ENCODE measurements at regions not wholly inside any gene's neighbourhood (a gene's known extent, or its start where the extent isn't known, plus 50 kb on each side); places are given as distances from the start of the nearest gene placed in this dataset.

GRCh38 chr5:38190111-38190510 is 68.2 kb upstream of the EGFLAM start:
- H3K9me3 ChIP-seq (ENCODE audit: control insufficient read depth in 1 of 2, insufficient read depth in 1 of 2, low read length in 2 of 2) = peaks cover 0 to 5% of the 10 kb centered on the region in 2 experiments
- no peaks in the 10 kb centered on the region for H3K36me3 ChIP-seq (ENCODE audit: insufficient read depth, low read length)
- H3K36me3 Mint-ChIP-seq (ENCODE audit: low read depth) = no peaks in the 10 kb centered on the region
- H3K27ac ChIP-seq (ENCODE audit: low read depth in 1 of 2, low read length in 2 of 2) = no peak overlapping the region
- no peak overlapping the region for H3K4me3 ChIP-seq (ENCODE audit: low read length)
- ChIA-PET CTCF (no interaction called here), POLR2A (no interaction called here)
- peaks cover 4% of the 10 kb centered on the region for H3K4me1 ChIP-seq (ENCODE audit: insufficient read depth, low read length)
- H3K9me3 Mint-ChIP-seq = no peaks in the 10 kb centered on the region
- intact Hi-C loops (cut with DNase I, micrococcal nuclease) = loop anchor here (5.0 kb wide), 2 partner anchors 353 to 1453 kb away; no protein-coding TSS in a partner anchor
- H3K4me3 Mint-ChIP-seq = no peak overlapping the region
- DNase-seq = no peak
- ATAC-seq (ENCODE audit: poor library complexity) = no peak
- no peak overlapping the region for H3K27ac Mint-ChIP-seq
- H3K27me3 Mint-ChIP-seq = peaks cover 47% of the 10 kb centered on the region
- H3K27me3 ChIP-seq (ENCODE audit: control insufficient read depth in 1 of 2, insufficient read depth in 2 of 2, low read length in 2 of 2) = peaks cover 0 to 4% of the 10 kb centered on the region in 2 experiments
- H3K4me1 Mint-ChIP-seq (ENCODE audit: low read depth) = peaks cover 6% of the 10 kb centered on the region
- TF ChIP-seq CTCF (IDR thresholded peaks at IDR 0.05) = no peak

- H3K4me3 Mint-ChIP-seq = no peak overlapping the region
- Histone ChIP-seq H3K36me3 (ENCODE audit: insufficient read depth, low read length) (no peaks in the 10 kb centered on the region), H3K4me1 (ENCODE audit: insufficient read depth, low read length) (peaks cover 4% of the 10 kb centered on the region), H3K27ac (ENCODE audit: low read depth in 1 of 2, low read length in 2 of 2) (no peak overlapping the region), H3K27me3 (ENCODE audit: control insufficient read depth in 1 of 2, insufficient read depth in 2 of 2, low read length in 2 of 2) (no peaks in the 10 kb centered on the region), H3K4me3 (ENCODE audit: low read length) (no peak overlapping the region), H3K9me3 (ENCODE audit: control insufficient read depth in 1 of 2, insufficient read depth in 1 of 2, low read length in 2 of 2) (peaks cover 0 to 5% of the 10 kb centered on the region in 2 experiments)
- no peaks in the 10 kb centered on the region for H3K9me3 Mint-ChIP-seq
- H3K27ac Mint-ChIP-seq = no peak overlapping the region
- ATAC-seq (ENCODE audit: poor library complexity) = no peak
- ChIA-PET POLR2A (no interaction called here), CTCF (no interaction called here)
- H3K27me3 Mint-ChIP-seq = peaks cover 42% of the 10 kb centered on the region
- H3K36me3 Mint-ChIP-seq (ENCODE audit: low read depth) = no peaks in the 10 kb centered on the region
- H3K4me1 Mint-ChIP-seq (ENCODE audit: low read depth) = peaks cover 6% of the 10 kb centered on the region
- no peak for DNase-seq
- TF ChIP-seq CTCF (IDR thresholded peaks at IDR 0.05) = no peak
- intact Hi-C loops (cut with DNase I, micrococcal nuclease) = no loop called here
These were observed 69.3 kb upstream of the EGFLAM start for GRCh38 chr5:38189081-38189504.

- intact Hi-C loops (cut with DNase I, micrococcal nuclease) = no loop called here
- Mint-ChIP-seq H3K4me3 (no peak overlapping the region), H3K4me1 (ENCODE audit: low read depth) (peaks cover 6% of the 10 kb centered on the region), H3K36me3 (ENCODE audit: low read depth) (no peaks in the 10 kb centered on the region), H3K9me3 (no peaks in the 10 kb centered on the region), H3K27ac (no peak overlapping the region), H3K27me3 (peaks cover 42% of the 10 kb centered on the region)
- TF ChIP-seq CTCF (IDR thresholded peaks at IDR 0.05) = no peak
- peaks cover 0 to 5% of the 10 kb centered on the region in 2 experiments for H3K9me3 ChIP-seq (ENCODE audit: control insufficient read depth in 1 of 2, insufficient read depth in 1 of 2, low read length in 2 of 2)
- POLR2A ChIA-PET = no interaction called here
- H3K4me1 ChIP-seq (ENCODE audit: insufficient read depth, low read length) = peaks cover 4% of the 10 kb centered on the region
- ATAC-seq (ENCODE audit: poor library complexity) = no peak
- H3K36me3 ChIP-seq (ENCODE audit: insufficient read depth, low read length) = no peaks in the 10 kb centered on the region
- no peak for DNase-seq
- no peak overlapping the region for H3K27ac ChIP-seq (ENCODE audit: low read depth in 1 of 2, low read length in 2 of 2)
- CTCF ChIA-PET = no interaction called here
- no peak overlapping the region for H3K4me3 ChIP-seq (ENCODE audit: low read length)
- no peaks in the 10 kb centered on the region for H3K27me3 ChIP-seq (ENCODE audit: control insufficient read depth in 1 of 2, insufficient read depth in 2 of 2, low read length in 2 of 2)
These were observed 69.8 kb upstream of the EGFLAM start for GRCh38 chr5:38188591-38188990.

Measured in CD4-positive, alpha-beta T cell (primary cell).